ENCODE measurements at regions not wholly inside any gene's neighbourhood (a gene's known extent, or its start where the extent isn't known, plus 50 kb on each side); places are given as distances from the start of the nearest gene placed in this dataset.

- no peak for TF ChIP-seq RAD21 (conservative IDR thresholded peaks at IDR 0.05 in 1 of 2, IDR thresholded peaks at IDR 0.05 in 1 of 2)
- TF ChIP-seq NFE2L2 (conservative IDR thresholded peaks at IDR 0.05; ENCODE audit: low read length): no peak
- no peak for TF ChIP-seq EP300 (IDR thresholded peaks at IDR 0.05)
- TF ChIP-seq CTCF (IDR thresholded peaks at IDR 0.05): no peak
- TF ChIP-seq PBX3 (IDR thresholded peaks at IDR 0.05): no peak
- TF ChIP-seq SREBF2 (IDR thresholded peaks at IDR 0.05): no peak
- TF ChIP-seq ELK1 (IDR thresholded peaks at IDR 0.05; ENCODE audit: low read depth, low read length): no peak
- no peak for TF ChIP-seq HOXB5 (CRISPR knock-in tag; IDR thresholded peaks at IDR 0.05)
- TF ChIP-seq HOXA7 (CRISPR knock-in tag; IDR thresholded peaks at IDR 0.05): no peak
- no peak for TF ChIP-seq RFX5 (IDR thresholded peaks at IDR 0.05)
These were observed 872.4 kb downstream of the BRINP3 start for GRCh38 chr1:189605226-189605625.

Data from A549 (cell line).